ENCODE measurements at regions not wholly inside any gene's neighbourhood (a gene's known extent, or its start where the extent isn't known, plus 50 kb on each side); places are given as distances from the start of the nearest gene placed in this dataset.
"Not testable (repeated sequence)": the region's sequence is repeated elsewhere in the genome, so short reads cannot be mapped to it uniquely, and the experiment has no call there.

GRCh38 chr10:25724241-25724640 lies 209.8 kb upstream of the MYO3A start:
- no peak for DNase-seq

GRCh38 chr10:25725917-25726716 lies 207.9 kb upstream of the MYO3A start:
- peak; percentile 23 for DNase-seq

- DNase-seq: no peak
Measured at GRCh38 chr10:25738776-25739175, 195.3 kb upstream of the MYO3A start.

- DNase-seq: no peak
Measured at GRCh38 chr10:25743832-25744231, 190.2 kb upstream of the MYO3A start.

- DNase-seq: no peak
Measured at GRCh38 chr10:25744574-25744973, 189.5 kb upstream of the MYO3A start.

GRCh38 chr10:25745976-25746375 lies 188.1 kb upstream of the MYO3A start:
- no peak for DNase-seq

- no peak for DNase-seq
Measured at GRCh38 chr10:25747084-25747483, 186.9 kb upstream of the MYO3A start.

- no peak for DNase-seq
Measured at GRCh38 chr10:25748509-25748908, 185.5 kb upstream of the MYO3A start.

GRCh38 chr10:25753776-25754175 lies 180.3 kb upstream of the MYO3A start:
- DNase-seq: no peak

GRCh38 chr10:25755874-25756273 lies 178.2 kb upstream of the MYO3A start:
- DNase-seq: not testable (repeated sequence)

- no peak for DNase-seq
Measured at GRCh38 chr10:25756784-25757183, 177.2 kb upstream of the MYO3A start.

GRCh38 chr10:25758041-25758457 lies 176.0 kb upstream of the MYO3A start:
- no peak for DNase-seq

- no peak for DNase-seq
Measured at GRCh38 chr10:25758511-25758910, 175.5 kb upstream of the MYO3A start.

GRCh38 chr10:25761937-25762336 lies 172.1 kb upstream of the MYO3A start:
- DNase-seq: no peak

GRCh38 chr10:25766213-25766612 lies 167.8 kb upstream of the MYO3A start:
- DNase-seq: no peak

GRCh38 chr10:25766687-25767221 lies 167.3 kb upstream of the MYO3A start:
- no peak for DNase-seq

GRCh38 chr10:25768167-25768566 lies 165.9 kb upstream of the MYO3A start:
- no peak for DNase-seq

- no peak for DNase-seq
Measured at GRCh38 chr10:25778646-25779045, 155.4 kb upstream of the MYO3A start.

- no peak for DNase-seq
Measured at GRCh38 chr10:25786161-25786560, 147.9 kb upstream of the MYO3A start.

GRCh38 chr10:25786899-25787298 lies 147.1 kb upstream of the MYO3A start:
- DNase-seq: no peak

GRCh38 chr10:25797888-25798429 lies 136.1 kb upstream of the MYO3A start:
- no peak for DNase-seq

GRCh38 chr10:25804505-25804904 lies 129.5 kb upstream of the MYO3A start:
- DNase-seq: no peak

GRCh38 chr10:25805986-25806385 lies 128.0 kb upstream of the MYO3A start:
- DNase-seq: no peak

GRCh38 chr10:25808372-25808771 lies 125.7 kb upstream of the MYO3A start:
- DNase-seq: no peak
